B cell (primary cell): ENCODE measurements at regions not wholly inside any gene's neighbourhood (a gene's known extent, or its start where the extent isn't known, plus 50 kb on each side); places are given as distances from the start of the nearest gene placed in this dataset.

Source experiments
- ATAC-seq: fragments of 200-7000 bp; cut with Tn5 transposase; one replicate; pipeline ENCODE4 v1.10.0; 2021; ENCODE audit warnings: low read depth, mild to moderate bottlenecking, moderate number of reproducible peaks, moderate library complexity
- CTCF ChIA-PET: fragments of 350-600 bp; sonication (Branson Sonifier 250); formaldehyde crosslinking; loops from one replicate; lab custom pipeline; 2021; ENCODE audit warnings: antibody characterized with exemption, inconsistent platforms; lab: Charles Lee
- POLR2A ChIA-PET: fragments of 350-600 bp; sonication (Branson Sonifier 250); formaldehyde crosslinking; loops from one replicate; lab custom pipeline; 2021; ENCODE audit warnings: antibody characterized with exemption; lab: Charles Lee
- DNase-seq: peaks from one replicate; pipeline ENCODE4 v3.0.0; 2013
- H2AFZ ChIP-seq: 2 replicates; pipeline ENCODE4 v1.6.1; 2012; ENCODE audit warnings: mild to moderate bottlenecking, low read depth, low read length; ENCODE audit not compliant: insufficient read depth, poor library complexity, severe bottlenecking
- H3K27ac ChIP-seq, 2 donors: 1 replicate in 1 of 2; 2 replicates in 1 of 2; pipeline ENCODE4 v1.5.1; 2012 to 2013; ENCODE audit warnings: low read length in 2 of 2, mild to moderate bottlenecking in 2 of 2, moderate library complexity in 1 of 2
- H3K27me3 ChIP-seq, 4 experiments: fragments of 200-600 bp in 1 of 4; sonication (generic) in 1 of 4; replicated peaks in 1 of 4; 1 replicate in 2 of 4; 2 replicates in 2 of 4; pipeline versions ENCODE4 v1.6.1 to v1.7.0; 2013 to 2016; ENCODE audit warnings: low read length in 3 of 4, mild to moderate bottlenecking in 2 of 4, mixed read lengths in 1 of 4, moderate library complexity in 1 of 4; ENCODE audit not compliant: insufficient read depth in 4 of 4, control insufficient read depth in 3 of 4; ENCODE audit errors: control extremely low read depth in 1 of 4
- H3K36me3 ChIP-seq, 2 experiments: replicated peaks in 1 of 2; 1 replicate in 1 of 2; 2 replicates in 1 of 2; pipeline versions ENCODE4 v1.6.1 to v1.7.1; 2013; ENCODE audit warnings: low read length in 1 of 2; ENCODE audit not compliant: insufficient read depth in 2 of 2, control insufficient read depth in 1 of 2; ENCODE audit errors: control extremely low read depth in 1 of 2, extremely low read depth in 1 of 2
- H3K4me1 ChIP-seq, 2 donors: fragments of 200-600 bp in 1 of 2; sonication (generic) in 1 of 2; 1 replicate in 1 of 2; 2 replicates in 1 of 2; pipeline versions ENCODE4 v1.5.1 to v1.6.1; 2013 to 2017; ENCODE audit warnings: low read length in 2 of 2; ENCODE audit not compliant: control insufficient read depth in 2 of 2, insufficient read depth in 2 of 2
- H3K4me2 ChIP-seq: replicated peaks from 2 replicates; pipeline ENCODE3; 2012; ENCODE audit warnings: mild to moderate bottlenecking, low read depth, low read length; ENCODE audit not compliant: poor library complexity, severe bottlenecking
- H3K4me3 ChIP-seq, 5 experiments: fragments of 200-600 bp in 1 of 5; sonication (generic) in 1 of 5; 1 replicate in 3 of 5; 2 replicates in 2 of 5; pipeline versions ENCODE4 v1.5.1 to v1.7.0; 2011 to 2016; ENCODE audit warnings: low read length in 4 of 5, mild to moderate bottlenecking in 4 of 5, low read depth in 2 of 5, control low read depth in 1 of 5, moderate library complexity in 1 of 5; ENCODE audit not compliant: insufficient read depth in 1 of 5; ENCODE audit errors: control extremely low read depth in 1 of 5, extremely low read depth in 1 of 5
- H3K79me2 ChIP-seq: fragments of 200-600 bp; sonication (generic); one replicate; pipeline ENCODE4 v1.6.0; 2016; ENCODE audit warnings: low read length; ENCODE audit not compliant: control insufficient read depth, insufficient read depth
- H3K9ac ChIP-seq: fragments of 200-600 bp; sonication (generic); 2 replicates; pipeline ENCODE4 v1.6.1; 2017; ENCODE audit warnings: mild to moderate bottlenecking, low read length, moderate library complexity
- H3K9me3 ChIP-seq, 3 donors: one replicate each; pipeline versions ENCODE4 v1.6.1 to v1.7.1; 2013; ENCODE audit warnings: low read length in 2 of 3; ENCODE audit not compliant: control insufficient read depth in 2 of 3, insufficient read depth in 1 of 3; ENCODE audit errors: control extremely low read depth in 1 of 3
- H4K20me1 ChIP-seq: 2 replicates; pipeline ENCODE4 v1.6.0; 2012; ENCODE audit warnings: mild to moderate bottlenecking, low read length; ENCODE audit not compliant: insufficient read depth, control insufficient read depth, poor library complexity, severe bottlenecking
- H3K27ac Mint-ChIP-seq: one replicate; pipeline ENCODE4 v1.8.0; 2021; ENCODE audit warnings: mixed read lengths
- H3K27me3 Mint-ChIP-seq: one replicate; pipeline ENCODE4 v1.8.0; 2021; ENCODE audit warnings: mixed read lengths
- H3K4me1 Mint-ChIP-seq: one replicate; pipeline ENCODE4 v1.8.0; 2021; ENCODE audit warnings: mixed read lengths
- H3K4me3 Mint-ChIP-seq: one replicate; pipeline ENCODE4 v1.8.0; 2021; ENCODE audit warnings: mixed read lengths
- H3K9me3 Mint-ChIP-seq: one replicate; pipeline ENCODE4 v1.8.0; 2022; ENCODE audit warnings: mixed read lengths; ENCODE audit not compliant: insufficient read depth
- EZH2 ChIP-seq: IDR thresholded peaks from 2 replicates; pipeline ENCODE4 v1.6.1; 2012; ENCODE audit warnings: borderline replicate concordance, low read depth, mild to moderate bottlenecking, moderate library complexity, low read length; ENCODE audit not compliant: insufficient read depth, poor library complexity, severe bottlenecking
- WGBS: methylation state at CpG from one replicate; pipeline ENCODE4 v1.1.5; 2013; ENCODE audit warnings: missing lambda C conversion rate; ENCODE audit not compliant: insufficient coverage; 5-methylcytosine and 5-hydroxymethylcytosine counted together
- intact Hi-C: fragments of 100-400 bp; cut with micrococcal nuclease; formaldehyde crosslinking; loops from one replicate; pipeline ENCODE4 v1.10.0; 2022
- TF ChIP-seq, protein P1 (sequence below): fragments of 200-600 bp; IDR thresholded peaks from one replicate; pipeline ENCODE4 v1.8.0; 2022; ENCODE audit warnings: antibody characterized with exemption, mild to moderate bottlenecking

DNA sequence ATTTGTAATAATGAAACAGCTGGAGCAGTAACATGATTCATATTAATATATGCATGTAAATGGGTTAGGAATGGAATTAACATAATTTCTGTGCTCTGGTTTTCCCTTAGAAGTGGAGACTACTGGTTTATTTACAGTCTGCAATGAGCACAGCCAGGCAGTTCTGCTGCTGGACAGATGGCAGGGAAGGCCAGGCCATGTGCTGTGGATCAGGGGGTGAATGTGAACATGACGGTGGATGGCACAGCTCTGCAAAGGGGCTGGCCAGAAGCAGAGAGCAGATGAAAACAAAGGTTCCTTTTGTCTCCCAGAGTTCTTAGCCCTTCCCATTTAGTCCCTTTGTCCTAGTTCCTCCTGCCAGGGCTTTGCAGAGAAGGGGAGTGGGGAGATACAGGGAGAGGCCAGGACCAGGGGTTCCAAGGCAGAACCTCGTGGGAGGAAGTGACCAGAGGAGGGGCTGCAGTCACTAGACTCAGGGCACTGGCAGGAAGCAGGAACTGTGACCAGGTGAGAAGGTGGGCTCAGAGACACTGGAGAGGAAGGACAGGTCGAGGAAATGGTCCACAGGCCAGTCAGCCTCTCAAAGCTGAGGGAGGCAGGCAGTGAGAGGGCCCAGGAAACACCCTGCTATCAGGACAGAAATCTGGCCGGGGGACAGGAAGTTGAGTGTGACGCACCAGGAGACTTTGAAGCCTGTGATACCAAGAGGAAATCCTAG lies 112.9 kb upstream of the ATP8B1 start:
- DNase-seq (no peak), ATAC-seq (no peak)
- H3K9me3 Mint-ChIP-seq = peaks cover 2% of the 10 kb centered on the region
- Histone ChIP-seq H3K9me3 (no peaks in the 10 kb centered on the region), H3K27me3 (no peaks in the 10 kb centered on the region), H3K9ac (no peak overlapping the region), H4K20me1 (no peaks in the 10 kb centered on the region), H3K27ac (no peak overlapping the region), H3K4me1 (peaks cover 5 to 7% of the 10 kb centered on the region in 2 donors), H3K4me3 (no peak overlapping the region), H3K36me3 (no peaks in the 10 kb centered on the region), H3K4me2 (no peak overlapping the region), H2AFZ (peak overlapping the region; percentile 39), H3K79me2 (no peaks in the 10 kb centered on the region)
- TF ChIP-seq, protein P1, sequence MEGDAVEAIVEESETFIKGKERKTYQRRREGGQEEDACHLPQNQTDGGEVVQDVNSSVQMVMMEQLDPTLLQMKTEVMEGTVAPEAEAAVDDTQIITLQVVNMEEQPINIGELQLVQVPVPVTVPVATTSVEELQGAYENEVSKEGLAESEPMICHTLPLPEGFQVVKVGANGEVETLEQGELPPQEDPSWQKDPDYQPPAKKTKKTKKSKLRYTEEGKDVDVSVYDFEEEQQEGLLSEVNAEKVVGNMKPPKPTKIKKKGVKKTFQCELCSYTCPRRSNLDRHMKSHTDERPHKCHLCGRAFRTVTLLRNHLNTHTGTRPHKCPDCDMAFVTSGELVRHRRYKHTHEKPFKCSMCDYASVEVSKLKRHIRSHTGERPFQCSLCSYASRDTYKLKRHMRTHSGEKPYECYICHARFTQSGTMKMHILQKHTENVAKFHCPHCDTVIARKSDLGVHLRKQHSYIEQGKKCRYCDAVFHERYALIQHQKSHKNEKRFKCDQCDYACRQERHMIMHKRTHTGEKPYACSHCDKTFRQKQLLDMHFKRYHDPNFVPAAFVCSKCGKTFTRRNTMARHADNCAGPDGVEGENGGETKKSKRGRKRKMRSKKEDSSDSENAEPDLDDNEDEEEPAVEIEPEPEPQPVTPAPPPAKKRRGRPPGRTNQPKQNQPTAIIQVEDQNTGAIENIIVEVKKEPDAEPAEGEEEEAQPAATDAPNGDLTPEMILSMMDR = no peak
- no peak for TF ChIP-seq EZH2
- ChIA-PET POLR2A (no interaction called here), CTCF (no interaction called here)
- H3K4me1 Mint-ChIP-seq = peaks cover 10% of the 10 kb centered on the region
- H3K27ac Mint-ChIP-seq = no peak overlapping the region
- intact Hi-C loops = no loop called here
- 20% methylated on average over 4 of the region's 5 CpGs for WGBS
- H3K4me3 Mint-ChIP-seq = no peak overlapping the region
- no peaks in the 10 kb centered on the region for H3K27me3 Mint-ChIP-seq

DNA sequence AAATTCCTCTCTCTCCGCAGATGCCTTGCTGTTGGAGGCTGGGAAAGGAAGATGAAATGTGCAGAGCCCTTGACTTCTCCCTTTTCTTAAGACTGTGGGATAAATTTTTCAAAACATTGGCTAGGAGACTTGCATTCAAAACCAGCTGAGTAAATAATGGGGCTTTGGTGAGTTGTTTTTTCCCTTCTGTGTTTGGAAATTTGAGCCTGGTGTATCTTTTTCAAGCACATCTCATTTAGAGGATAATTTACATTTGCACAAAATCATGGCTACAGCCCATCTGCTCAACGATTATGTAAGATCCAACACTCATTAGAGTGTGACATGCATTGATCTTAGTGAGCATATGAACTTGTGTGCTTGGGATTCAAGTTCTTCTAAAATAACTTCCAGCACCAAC lies 112.1 kb upstream of the ATP8B1 start:
- intact Hi-C loops = no loop called here
- Histone ChIP-seq H2AFZ (no peak overlapping the region), H3K9ac (no peak overlapping the region), H3K4me1 (peaks cover 5 to 7% of the 10 kb centered on the region in 2 donors), H3K4me2 (no peak overlapping the region), H3K9me3 (no peaks in the 10 kb centered on the region), H3K4me3 (no peak overlapping the region), H4K20me1 (no peaks in the 10 kb centered on the region), H3K27me3 (no peaks in the 10 kb centered on the region), H3K79me2 (no peaks in the 10 kb centered on the region), H3K27ac (no peak overlapping the region), H3K36me3 (no peaks in the 10 kb centered on the region)
- ChIA-PET POLR2A (no interaction called here), CTCF (interaction anchor here (1.5 kb wide), 1 partner anchor 33 kb away, joined by 5 read pairs; no protein-coding TSS in a partner anchor)
- ATAC-seq (no peak), DNase-seq (no peak)
- no CpG with 5 or more reads among the region's 2 CpGs for WGBS
- H3K27me3 Mint-ChIP-seq = no peaks in the 10 kb centered on the region
- H3K4me1 Mint-ChIP-seq = peaks cover 10% of the 10 kb centered on the region
- H3K27ac Mint-ChIP-seq = no peak overlapping the region
- peaks cover 2% of the 10 kb centered on the region for H3K9me3 Mint-ChIP-seq
- H3K4me3 Mint-ChIP-seq = no peak overlapping the region
- TF ChIP-seq, protein P1 = no peak
- no peak for TF ChIP-seq EZH2
